ENCODE measurements at regions not wholly inside any gene's neighbourhood (a gene's known extent, or its start where the extent isn't known, plus 50 kb on each side); places are given as distances from the start of the nearest gene placed in this dataset.

DNA sequence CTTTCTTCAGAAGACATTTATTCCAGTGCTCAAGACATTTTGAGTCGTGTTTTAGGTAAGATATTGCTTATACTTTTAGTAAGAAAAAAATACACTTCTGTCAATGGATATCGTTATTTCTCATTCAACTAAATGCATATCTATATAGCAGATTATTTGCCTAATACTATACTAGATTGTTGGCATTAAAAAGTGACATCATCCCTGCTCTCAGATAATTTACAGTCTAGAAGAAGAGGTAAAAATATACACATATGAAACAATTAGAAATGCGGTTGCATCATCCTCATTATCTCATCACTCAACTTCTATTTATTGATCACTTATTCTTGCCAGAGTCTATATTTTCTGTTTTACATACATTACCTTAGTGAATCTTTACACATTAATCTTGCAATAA lies 367.7 kb downstream of the ADGRL2 start:
- TF ChIP-seq, protein P1, sequence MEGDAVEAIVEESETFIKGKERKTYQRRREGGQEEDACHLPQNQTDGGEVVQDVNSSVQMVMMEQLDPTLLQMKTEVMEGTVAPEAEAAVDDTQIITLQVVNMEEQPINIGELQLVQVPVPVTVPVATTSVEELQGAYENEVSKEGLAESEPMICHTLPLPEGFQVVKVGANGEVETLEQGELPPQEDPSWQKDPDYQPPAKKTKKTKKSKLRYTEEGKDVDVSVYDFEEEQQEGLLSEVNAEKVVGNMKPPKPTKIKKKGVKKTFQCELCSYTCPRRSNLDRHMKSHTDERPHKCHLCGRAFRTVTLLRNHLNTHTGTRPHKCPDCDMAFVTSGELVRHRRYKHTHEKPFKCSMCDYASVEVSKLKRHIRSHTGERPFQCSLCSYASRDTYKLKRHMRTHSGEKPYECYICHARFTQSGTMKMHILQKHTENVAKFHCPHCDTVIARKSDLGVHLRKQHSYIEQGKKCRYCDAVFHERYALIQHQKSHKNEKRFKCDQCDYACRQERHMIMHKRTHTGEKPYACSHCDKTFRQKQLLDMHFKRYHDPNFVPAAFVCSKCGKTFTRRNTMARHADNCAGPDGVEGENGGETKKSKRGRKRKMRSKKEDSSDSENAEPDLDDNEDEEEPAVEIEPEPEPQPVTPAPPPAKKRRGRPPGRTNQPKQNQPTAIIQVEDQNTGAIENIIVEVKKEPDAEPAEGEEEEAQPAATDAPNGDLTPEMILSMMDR (conservative IDR thresholded peaks at IDR 0.05; ENCODE audit: low read depth, low read length) = no peak
- TF ChIP-seq CEBPB (IDR thresholded peaks at IDR 0.05; ENCODE audit: low read depth, low read length) (no peak), FOS (IDR thresholded peaks at IDR 0.05; ENCODE audit: low read depth, low read length) (no peak), SMC3 (IDR thresholded peaks at IDR 0.05; ENCODE audit: low read depth, low read length) (no peak), RAD21 (IDR thresholded peaks at IDR 0.05; ENCODE audit: low read length) (no peak), POLR2A (IDR thresholded peaks at IDR 0.05; ENCODE audit: low read depth, low read length) (no peak), MXI1 (IDR thresholded peaks at IDR 0.05; ENCODE audit: borderline replicate concordance, low read depth, low read length) (no peak), CHD1 (IDR thresholded peaks at IDR 0.05; ENCODE audit: low read depth, low read length) (no peak), RCOR1 (IDR thresholded peaks at IDR 0.05; ENCODE audit: insufficient replicate concordance, low read length) (no peak), RFX5 (IDR thresholded peaks at IDR 0.05; ENCODE audit: low read depth, low read length) (no peak), MAZ (IDR thresholded peaks at IDR 0.05; ENCODE audit: borderline replicate concordance, low read depth, low read length) (no peak)
- TF ChIP-seq, protein P2, sequence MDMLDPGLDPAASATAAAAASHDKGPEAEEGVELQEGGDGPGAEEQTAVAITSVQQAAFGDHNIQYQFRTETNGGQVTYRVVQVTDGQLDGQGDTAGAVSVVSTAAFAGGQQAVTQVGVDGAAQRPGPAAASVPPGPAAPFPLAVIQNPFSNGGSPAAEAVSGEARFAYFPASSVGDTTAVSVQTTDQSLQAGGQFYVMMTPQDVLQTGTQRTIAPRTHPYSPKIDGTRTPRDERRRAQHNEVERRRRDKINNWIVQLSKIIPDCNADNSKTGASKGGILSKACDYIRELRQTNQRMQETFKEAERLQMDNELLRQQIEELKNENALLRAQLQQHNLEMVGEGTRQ (IDR thresholded peaks at IDR 0.05; ENCODE audit: low read depth, low read length) = no peak
- TF ChIP-seq, protein P3, sequence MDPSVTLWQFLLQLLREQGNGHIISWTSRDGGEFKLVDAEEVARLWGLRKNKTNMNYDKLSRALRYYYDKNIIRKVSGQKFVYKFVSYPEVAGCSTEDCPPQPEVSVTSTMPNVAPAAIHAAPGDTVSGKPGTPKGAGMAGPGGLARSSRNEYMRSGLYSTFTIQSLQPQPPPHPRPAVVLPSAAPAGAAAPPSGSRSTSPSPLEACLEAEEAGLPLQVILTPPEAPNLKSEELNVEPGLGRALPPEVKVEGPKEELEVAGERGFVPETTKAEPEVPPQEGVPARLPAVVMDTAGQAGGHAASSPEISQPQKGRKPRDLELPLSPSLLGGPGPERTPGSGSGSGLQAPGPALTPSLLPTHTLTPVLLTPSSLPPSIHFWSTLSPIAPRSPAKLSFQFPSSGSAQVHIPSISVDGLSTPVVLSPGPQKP (IDR thresholded peaks at IDR 0.05; ENCODE audit: borderline replicate concordance, low read depth, low read length) = no peak
